ENCODE measurements at regions not wholly inside any gene's neighbourhood (a gene's known extent, or its start where the extent isn't known, plus 50 kb on each side); places are given as distances from the start of the nearest gene placed in this dataset.

DNA sequence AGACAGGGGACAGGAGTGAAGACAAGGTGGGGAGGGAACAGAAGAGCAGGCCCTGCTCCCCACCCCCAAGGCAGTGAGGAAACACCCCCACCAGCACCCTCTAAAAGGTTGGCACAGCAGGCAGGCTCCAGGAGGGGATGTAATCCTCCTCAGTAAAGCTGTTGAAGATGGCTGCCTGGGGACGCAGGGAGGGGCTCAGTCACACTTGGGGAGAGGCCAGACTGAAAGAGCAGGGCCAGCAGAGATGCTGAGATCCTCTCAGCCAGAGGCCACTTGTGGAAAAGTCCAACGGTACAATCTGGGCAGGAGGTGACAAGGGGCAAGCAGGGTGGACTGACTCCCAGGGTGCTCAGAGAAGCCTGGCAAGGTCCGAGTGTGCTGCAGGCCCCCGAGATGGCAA is 154.8 kb upstream of the ID2 start:
- no peak for TF ChIP-seq CTCF (IDR thresholded peaks at IDR 0.05; ENCODE audit: low read length, missing control alignments)
- no peak overlapping the region for H3K4me3 ChIP-seq (replicated peaks; ENCODE audit: low read depth, low read length)
- no peak for DNase-seq (ENCODE audit: low read depth)

DNA sequence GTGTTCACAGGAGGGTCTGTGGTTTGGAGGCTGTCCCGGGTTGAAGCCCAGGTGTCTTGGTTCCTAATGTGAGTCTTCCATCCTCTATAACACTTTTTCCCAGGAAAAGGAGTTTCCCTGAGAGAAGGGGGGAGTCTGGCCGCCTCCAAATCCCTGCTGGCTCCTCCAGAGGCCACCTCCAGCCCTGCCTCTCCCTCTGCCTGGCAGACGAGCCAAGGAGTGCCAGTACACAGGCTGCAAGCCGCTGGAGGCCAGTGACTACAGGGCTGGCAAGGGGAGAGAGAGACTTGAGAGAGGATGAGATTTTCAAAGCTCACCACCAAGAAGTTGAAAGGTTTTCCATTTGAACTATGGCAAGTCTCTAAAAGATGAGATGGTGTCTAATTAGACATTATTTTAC is 154.2 kb upstream of the ID2 start:
- TF ChIP-seq CTCF (IDR thresholded peaks at IDR 0.05; ENCODE audit: low read length, missing control alignments) = no peak
- no peak for DNase-seq (ENCODE audit: low read depth)

GRCh38 chr2:8528863-8529262 is 153.0 kb upstream of the ID2 start:
- no peak overlapping the region for H3K4me3 ChIP-seq (replicated peaks; ENCODE audit: low read depth, low read length)
- no peak for TF ChIP-seq CTCF (IDR thresholded peaks at IDR 0.05; ENCODE audit: low read length, missing control alignments)
- no peak for DNase-seq (ENCODE audit: low read depth)

More for the DNA sequence above, 154.2 kb upstream of the ID2 start:
- no peak overlapping the region for H3K4me3 ChIP-seq (replicated peaks; ENCODE audit: low read depth, low read length)

GRCh38 chr2:8529706-8530277 is 152.1 kb upstream of the ID2 start:
- no peak for TF ChIP-seq CTCF (IDR thresholded peaks at IDR 0.05; ENCODE audit: low read length, missing control alignments)
- no peak for DNase-seq (ENCODE audit: low read depth)

DNA sequence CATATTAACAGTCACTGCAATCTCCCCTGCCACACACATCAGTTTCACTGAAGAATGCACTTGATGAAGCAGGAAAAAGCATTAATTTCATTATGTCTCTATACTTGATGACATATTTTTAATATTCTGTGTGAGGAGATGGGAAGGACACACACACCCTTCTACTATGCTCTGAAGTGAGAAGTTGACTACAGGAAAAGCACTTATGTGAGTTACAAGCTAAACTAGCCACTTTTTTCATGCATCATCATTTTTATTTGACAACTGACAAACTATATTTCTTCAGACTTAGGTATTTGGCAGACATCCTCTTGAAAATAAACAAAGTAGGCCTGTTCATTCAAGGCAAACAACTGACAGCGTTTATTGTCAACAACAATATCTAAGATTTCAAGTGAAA is 150.4 kb upstream of the ID2 start:
- H3K4me3 ChIP-seq (replicated peaks; ENCODE audit: low read depth, low read length) = no peak overlapping the region
- no peak for TF ChIP-seq CTCF (IDR thresholded peaks at IDR 0.05; ENCODE audit: low read length, missing control alignments)
- no peak for DNase-seq (ENCODE audit: low read depth)

More at GRCh38 chr2:8529706-8530277, 152.1 kb upstream of the ID2 start:
- no peak overlapping the region for H3K4me3 ChIP-seq (replicated peaks; ENCODE audit: low read depth, low read length)

DNA sequence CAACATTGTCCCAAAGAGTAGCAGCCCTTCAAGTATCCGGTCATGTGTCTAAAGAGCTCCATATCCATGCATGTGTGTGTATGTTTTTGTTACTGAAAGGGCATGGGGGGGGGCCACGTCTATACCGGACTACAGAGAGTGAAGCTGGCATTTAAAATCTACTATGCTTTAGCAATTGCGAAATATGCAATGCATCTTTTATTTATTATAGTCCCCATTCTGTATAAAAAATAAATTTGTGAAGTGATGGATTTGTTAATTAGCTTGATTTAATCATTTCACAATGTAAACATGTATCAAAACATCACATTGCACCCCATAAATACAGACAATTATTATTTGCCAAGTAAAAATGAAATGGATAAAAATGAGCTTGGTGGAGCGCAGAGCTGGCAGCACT is 149.4 kb upstream of the ID2 start:
- no peak for DNase-seq (ENCODE audit: low read depth)
- no peak overlapping the region for H3K4me3 ChIP-seq (replicated peaks; ENCODE audit: low read depth, low read length)
- TF ChIP-seq CTCF (IDR thresholded peaks at IDR 0.05; ENCODE audit: low read length, missing control alignments) = no peak

DNA sequence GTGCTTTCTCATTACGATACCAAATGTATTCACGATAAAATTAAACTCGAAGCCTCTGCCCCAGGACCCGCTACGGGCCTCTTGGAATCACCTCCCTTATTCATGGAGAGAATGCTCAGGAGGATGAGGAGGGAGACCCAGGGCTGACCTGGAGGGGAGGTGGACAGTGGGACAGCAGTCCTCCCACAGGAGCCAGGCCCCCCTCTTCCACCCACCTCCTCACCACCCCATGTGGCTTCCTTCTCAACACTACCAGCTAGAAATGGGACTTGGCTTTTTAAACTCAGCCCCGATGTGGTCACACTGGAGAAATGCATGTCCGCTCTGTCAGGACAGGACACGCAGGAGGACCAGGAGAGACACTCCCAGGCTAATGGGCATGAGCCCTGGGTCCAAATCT is 147.9 kb upstream of the ID2 start:
- TF ChIP-seq CTCF (IDR thresholded peaks at IDR 0.05; ENCODE audit: low read length, missing control alignments) = no peak
- DNase-seq (ENCODE audit: low read depth) = no peak
- no peak overlapping the region for H3K4me3 ChIP-seq (replicated peaks; ENCODE audit: low read depth, low read length)

Measured in fibroblast of pulmonary artery (primary cell).